ENCODE measurements at regions not wholly inside any gene's neighbourhood (a gene's known extent, or its start where the extent isn't known, plus 50 kb on each side); places are given as distances from the start of the nearest gene placed in this dataset.

GRCh38 chr16:61390965-61391637 lies 645.1 kb downstream of the CDH8 start:
- H3K27ac ChIP-seq (ENCODE audit: low read length) = no peak overlapping the region
- POLR2A ChIA-PET (ENCODE audit: unreplicated experiment) = no interaction called here
- no peak for DNase-seq
- BruUV-seq (replicated peaks) = no TSS peak
- no peaks in the 10 kb centered on the region for H3K4me1 ChIP-seq (ENCODE audit: insufficient read depth, low read length)
- no peaks in the 10 kb centered on the region for H3K79me2 ChIP-seq (ENCODE audit: low read length)
- no peak overlapping the region for H2AFZ ChIP-seq (ENCODE audit: low read length)
- no peak overlapping the region for H3K9ac ChIP-seq (ENCODE audit: low read length)
- CTCF ChIA-PET = no interaction called here
- H4K20me1 ChIP-seq (ENCODE audit: low read length) = no peaks in the 10 kb centered on the region
- no peaks in the 10 kb centered on the region for H3K27me3 ChIP-seq (ENCODE audit: low read length)
- H3K4me3 ChIP-seq (ENCODE audit: low read length) = no peak overlapping the region
- H3F3A ChIP-seq (ENCODE audit: low read length, unreplicated experiment) = no peaks in the 10 kb centered on the region
- no peaks in the 10 kb centered on the region for H3K9me3 ChIP-seq (ENCODE audit: low read length)
- H3K9me2 ChIP-seq (replicated peaks; ENCODE audit: low read length) = no peaks in the 10 kb centered on the region
- ATAC-seq = no peak
- intact Hi-C loops (cut with micrococcal nuclease) = no loop called here
- no peak overlapping the region for H3K4me2 ChIP-seq (ENCODE audit: low read length)
- no peak for TF ChIP-seq EZH2phosphoT487 (IDR thresholded peaks at IDR 0.05; ENCODE audit: borderline replicate concordance, low read length)
- TF ChIP-seq EZH2 (IDR thresholded peaks at IDR 0.05; ENCODE audit: low read length, unreplicated experiment) = no peak
- no peak for TF ChIP-seq CTCF (conservative IDR thresholded peaks at IDR 0.05; ENCODE audit: low read depth, low read length)
- no peaks in the 10 kb centered on the region for H3K36me3 ChIP-seq (ENCODE audit: low read depth, low read length)

GRCh38 chr16:61385392-61386071 lies 650.7 kb downstream of the CDH8 start:
- POLR2A ChIA-PET (ENCODE audit: unreplicated experiment) = no interaction called here
- Histone ChIP-seq H3K4me1 (ENCODE audit: insufficient read depth, low read length) (no peaks in the 10 kb centered on the region), H3K4me2 (ENCODE audit: low read length) (no peak overlapping the region), H2AFZ (ENCODE audit: low read length) (no peak overlapping the region), H4K20me1 (ENCODE audit: low read length) (no peaks in the 10 kb centered on the region), H3K9ac (ENCODE audit: low read length) (no peak overlapping the region), H3K4me3 (ENCODE audit: low read length) (no peak overlapping the region), H3K27ac (ENCODE audit: low read length) (no peak overlapping the region), H3K27me3 (ENCODE audit: low read length) (no peaks in the 10 kb centered on the region), H3K79me2 (ENCODE audit: low read length) (no peaks in the 10 kb centered on the region), H3F3A (ENCODE audit: low read length, unreplicated experiment) (no peaks in the 10 kb centered on the region), H3K36me3 (ENCODE audit: low read depth, low read length) (no peaks in the 10 kb centered on the region), H3K9me3 (ENCODE audit: low read length) (no peaks in the 10 kb centered on the region), H3K9me2 (replicated peaks; ENCODE audit: low read length) (no peaks in the 10 kb centered on the region)
- BruUV-seq (replicated peaks) = no TSS peak
- CTCF ChIA-PET = no interaction called here
- TF ChIP-seq EZH2 (IDR thresholded peaks at IDR 0.05; ENCODE audit: low read length, unreplicated experiment) (no peak), CTCF (conservative IDR thresholded peaks at IDR 0.05; ENCODE audit: low read depth, low read length) (no peak), EZH2phosphoT487 (IDR thresholded peaks at IDR 0.05; ENCODE audit: borderline replicate concordance, low read length) (no peak)
- intact Hi-C loops (cut with micrococcal nuclease) = no loop called here
- ATAC-seq (no peak), DNase-seq (no peak)

- Histone ChIP-seq H3K27ac (ENCODE audit: low read length) (no peak overlapping the region), H3K27me3 (ENCODE audit: low read length) (no peaks in the 10 kb centered on the region), H3K9ac (ENCODE audit: low read length) (no peak overlapping the region), H2AFZ (ENCODE audit: low read length) (no peak overlapping the region), H3K9me3 (ENCODE audit: low read length) (no peaks in the 10 kb centered on the region), H3K9me2 (replicated peaks; ENCODE audit: low read length) (no peaks in the 10 kb centered on the region), H3K4me3 (ENCODE audit: low read length) (no peak overlapping the region), H4K20me1 (ENCODE audit: low read length) (no peaks in the 10 kb centered on the region), H3K4me1 (ENCODE audit: insufficient read depth, low read length) (no peaks in the 10 kb centered on the region), H3K36me3 (ENCODE audit: low read depth, low read length) (no peaks in the 10 kb centered on the region), H3F3A (ENCODE audit: low read length, unreplicated experiment) (no peaks in the 10 kb centered on the region), H3K4me2 (ENCODE audit: low read length) (no peak overlapping the region), H3K79me2 (ENCODE audit: low read length) (no peaks in the 10 kb centered on the region)
- DNase-seq = no peak
- no TSS peak for BruUV-seq (replicated peaks)
- TF ChIP-seq EZH2phosphoT487 (IDR thresholded peaks at IDR 0.05; ENCODE audit: borderline replicate concordance, low read length) (no peak), CTCF (conservative IDR thresholded peaks at IDR 0.05; ENCODE audit: low read depth, low read length) (no peak), EZH2 (IDR thresholded peaks at IDR 0.05; ENCODE audit: low read length, unreplicated experiment) (no peak)
- ChIA-PET POLR2A (ENCODE audit: unreplicated experiment) (no interaction called here), CTCF (no interaction called here)
- no peak for ATAC-seq
- intact Hi-C loops (cut with micrococcal nuclease) = no loop called here
Measured at GRCh38 chr16:61382435-61382834, 653.8 kb downstream of the CDH8 start.

Data from PC-3 (cell line).